ENCODE measurements at regions not wholly inside any gene's neighbourhood (a gene's known extent, or its start where the extent isn't known, plus 50 kb on each side); places are given as distances from the start of the nearest gene placed in this dataset.
"Not testable (repeated sequence)": the region's sequence is repeated elsewhere in the genome, so short reads cannot be mapped to it uniquely, and the experiment has no call there.

DNA sequence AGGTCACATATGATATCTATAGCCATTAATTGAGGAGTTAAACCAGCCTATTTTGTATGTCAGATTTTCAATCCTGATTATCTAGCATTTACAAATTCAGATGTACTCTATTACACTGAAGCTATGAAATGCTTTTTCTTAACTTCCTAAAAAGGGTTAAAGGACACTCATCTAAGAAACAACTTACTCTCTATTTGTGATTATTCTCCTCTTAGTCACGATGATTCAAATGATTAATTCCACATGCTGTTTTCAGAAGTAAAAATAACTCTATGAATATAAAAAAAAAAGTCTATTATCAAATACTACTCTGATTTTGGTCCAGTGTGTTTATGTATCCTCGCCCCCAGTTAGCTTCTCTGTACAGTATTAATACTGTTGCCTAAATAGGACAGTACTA is 1199.9 kb downstream of the GATA3 start:
- peak; percentile 33 for DNase-seq (ENCODE audit: low read depth, low spot score)

DNA sequence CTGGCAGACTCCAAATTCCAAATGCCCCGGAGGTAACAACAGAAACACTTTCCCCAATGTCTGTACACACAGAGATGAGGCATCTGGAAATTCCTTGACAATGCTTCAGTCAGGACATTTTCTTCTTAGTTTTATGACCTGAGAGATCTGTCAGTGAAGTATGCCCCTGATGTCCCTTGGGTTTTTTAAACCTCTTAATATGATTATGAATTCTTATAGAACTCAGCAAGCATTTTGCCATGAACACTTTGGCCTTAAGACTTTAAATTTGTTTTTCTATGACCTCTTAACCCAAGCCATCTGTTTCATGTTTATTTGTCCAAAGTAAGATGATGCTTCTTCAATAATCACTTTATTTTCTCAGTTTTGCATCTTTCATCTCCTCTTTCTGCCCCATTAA is 1206.2 kb downstream of the GATA3 start:
- DNase-seq (ENCODE audit: low read depth, low spot score): peak; percentile 24

DNA sequence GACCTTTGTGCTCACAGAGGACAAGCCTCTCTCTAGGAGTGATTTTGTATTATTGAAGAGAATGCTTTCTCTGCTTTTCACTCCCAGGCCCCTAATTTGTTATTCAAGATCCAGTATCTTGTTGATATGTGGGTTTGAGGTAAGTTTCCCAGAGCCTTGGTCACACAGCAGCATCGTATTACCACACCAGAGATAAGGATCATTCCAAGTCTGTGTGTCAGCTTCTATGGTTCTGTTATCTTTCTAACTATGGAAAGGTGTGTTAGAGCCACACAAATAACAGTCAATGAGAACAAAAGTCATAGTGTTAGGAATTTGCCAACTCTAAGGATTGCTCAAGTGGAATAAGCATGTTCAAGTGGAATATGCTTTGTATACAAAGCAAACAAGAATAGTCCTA is 1208.3 kb downstream of the GATA3 start:
- DNase-seq (ENCODE audit: low read depth, low spot score): no peak

DNA sequence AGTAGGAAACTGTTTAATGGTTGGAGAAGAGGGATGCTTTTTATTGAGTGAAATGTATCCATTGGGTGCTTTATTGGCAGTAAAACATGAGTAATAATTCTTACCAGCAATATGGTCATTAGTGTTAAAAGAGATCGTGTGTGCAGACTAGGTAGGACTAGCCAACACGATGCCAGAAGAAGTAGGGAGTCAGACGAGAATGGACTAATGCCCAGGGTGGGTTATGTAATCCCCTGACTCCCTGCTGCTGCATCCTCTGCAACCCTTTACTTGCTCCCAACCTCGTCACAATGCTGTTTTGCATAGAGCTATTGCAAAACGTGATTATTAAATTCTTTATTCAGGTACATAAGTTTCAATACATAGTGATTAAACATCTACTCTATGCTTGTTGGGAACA is 1213.7 kb downstream of the GATA3 start:
- no peak for DNase-seq (ENCODE audit: low read depth, low spot score)

DNA sequence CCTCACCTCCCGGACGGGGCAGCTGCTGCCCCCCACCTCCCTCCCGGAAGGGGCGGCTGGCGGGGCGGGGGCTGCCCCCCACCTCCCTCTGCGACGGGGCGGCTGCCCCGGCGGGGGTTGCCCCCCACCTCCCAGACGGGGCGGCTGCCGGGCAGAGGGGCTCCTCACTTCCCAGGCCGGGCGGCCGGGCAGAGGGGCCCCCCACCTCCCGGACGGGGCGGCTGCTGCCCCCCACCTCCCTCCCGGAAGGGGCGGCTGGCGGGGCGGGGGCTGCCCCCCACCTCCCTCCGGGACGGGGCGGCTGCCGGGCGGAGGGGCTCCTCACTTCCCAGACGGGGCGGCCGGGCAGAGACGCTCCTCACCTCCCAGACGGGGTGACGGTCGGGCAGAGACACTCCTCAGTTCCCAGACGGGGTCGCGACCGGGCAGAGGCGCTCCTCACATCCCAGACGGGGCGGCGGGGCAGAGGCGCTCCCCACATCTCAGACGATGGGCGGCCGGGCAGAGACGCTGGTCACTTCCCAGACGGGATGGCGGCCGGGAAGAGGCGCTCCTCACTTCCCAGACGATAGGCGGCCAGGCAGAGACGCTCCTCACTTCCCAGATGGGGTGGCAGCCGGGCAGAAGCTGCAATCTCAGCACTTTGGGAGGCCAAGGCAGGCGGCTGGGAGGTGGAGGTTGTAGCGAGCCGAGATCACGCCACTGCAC is 1218.8 kb downstream of the GATA3 start:
- DNase-seq (ENCODE audit: low read depth, low spot score): not testable (repeated sequence)

DNA sequence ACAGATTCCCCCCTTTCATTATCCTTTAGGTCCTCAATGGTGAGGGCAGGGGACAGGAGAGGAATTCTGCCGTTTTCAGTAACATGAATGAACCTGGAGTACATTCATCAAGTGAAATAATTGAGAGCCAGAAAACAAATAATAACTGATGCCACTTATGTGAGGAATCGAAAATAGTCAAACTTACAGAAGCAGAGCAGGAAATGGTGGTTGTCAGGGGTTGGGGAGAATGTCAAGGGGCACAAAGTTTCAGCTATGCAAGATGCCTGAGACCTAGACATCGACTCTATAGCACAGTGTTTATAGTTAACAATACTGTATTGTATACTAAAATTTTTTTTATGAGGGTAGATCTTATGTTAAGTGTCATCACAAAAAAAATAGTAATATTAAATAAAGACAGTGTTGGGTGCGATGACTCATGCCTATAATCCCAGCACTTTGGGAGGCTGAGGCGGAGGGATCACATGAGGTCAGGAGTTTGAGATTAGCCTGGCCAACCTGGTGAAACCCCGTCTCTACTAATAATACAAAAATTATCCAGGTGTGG is 1219.8 kb downstream of the GATA3 start:
- no peak for DNase-seq (ENCODE audit: low read depth, low spot score)

DNA sequence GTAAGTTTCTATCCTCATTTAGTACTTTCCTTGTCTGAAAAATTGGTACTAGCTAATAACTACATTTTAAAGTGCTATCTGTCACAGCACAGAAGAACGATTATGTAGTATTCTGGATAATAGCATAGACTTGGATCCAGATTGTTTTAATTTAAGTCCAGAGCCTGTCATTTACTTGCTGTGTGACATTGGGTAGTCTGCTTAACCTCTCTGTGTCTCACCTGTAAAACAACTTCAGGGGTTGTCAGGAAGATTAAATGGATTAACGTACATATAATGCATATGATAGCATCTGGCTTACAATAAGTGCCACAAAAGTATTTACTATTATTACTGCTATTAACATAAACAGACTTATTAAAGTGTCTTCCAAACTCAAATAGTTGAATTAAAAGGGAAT is 1221.4 kb downstream of the GATA3 start:
- no peak for DNase-seq (ENCODE audit: low read depth, low spot score)

DNA sequence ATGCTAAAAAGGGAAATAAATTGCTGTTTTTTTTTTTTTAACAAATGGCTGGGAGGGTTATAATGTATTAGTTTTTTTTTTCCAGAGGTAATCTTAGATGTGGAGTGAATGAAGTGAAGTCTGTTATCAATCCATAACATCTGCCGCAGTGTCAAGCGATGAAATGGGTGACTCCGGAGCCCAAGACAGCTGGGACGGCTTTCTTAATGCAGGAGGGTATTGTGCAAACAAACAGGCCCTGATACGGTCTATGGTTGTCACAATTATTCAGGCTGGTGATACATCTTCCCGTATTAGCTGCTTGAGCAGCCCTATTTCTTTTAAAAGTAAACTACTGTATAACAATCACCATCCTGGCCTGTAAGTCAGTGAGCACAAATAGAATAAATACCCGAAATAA is 1231.2 kb downstream of the GATA3 start:
- no peak for DNase-seq (ENCODE audit: low read depth, low spot score)

DNA sequence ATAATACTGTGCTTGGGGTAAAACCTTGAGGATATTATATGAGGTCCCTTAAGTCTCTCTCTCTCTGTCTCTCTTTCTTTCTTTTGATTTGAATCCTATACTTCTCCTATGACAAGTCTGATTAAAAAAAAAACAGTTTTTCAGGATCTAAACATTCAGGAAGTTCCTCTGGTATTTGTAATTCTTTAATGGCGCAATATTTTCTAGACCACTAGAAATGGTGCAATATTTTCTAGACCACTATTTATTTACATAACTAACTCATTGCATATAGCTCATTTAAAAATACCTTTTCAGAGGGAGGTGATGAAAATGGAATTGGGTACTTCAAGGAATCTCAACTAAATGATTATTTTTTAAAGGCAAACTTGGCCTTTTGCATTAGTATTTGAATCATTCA is 1235.3 kb downstream of the GATA3 start:
- DNase-seq (ENCODE audit: low read depth, low spot score): no peak

DNA sequence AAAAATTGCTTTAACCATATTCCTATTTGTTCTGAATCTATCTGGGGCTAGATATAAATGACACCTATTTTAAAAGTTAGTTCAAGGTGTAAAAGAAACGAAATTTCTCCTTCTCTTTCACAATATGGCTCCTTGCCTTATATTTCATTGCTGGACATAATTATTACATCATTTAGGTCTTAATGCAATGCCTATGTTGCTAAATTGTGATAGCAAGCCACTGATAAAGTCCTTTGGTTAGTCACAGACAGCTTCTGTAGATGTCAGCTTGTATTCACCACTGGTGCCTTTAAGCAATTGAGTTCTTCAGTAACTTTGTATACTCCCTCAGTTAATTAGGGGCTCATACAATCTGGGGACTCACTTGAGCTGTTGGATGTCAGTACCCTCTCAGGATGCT is 1236.6 kb downstream of the GATA3 start:
- DNase-seq (ENCODE audit: low read depth, low spot score): no peak

DNA sequence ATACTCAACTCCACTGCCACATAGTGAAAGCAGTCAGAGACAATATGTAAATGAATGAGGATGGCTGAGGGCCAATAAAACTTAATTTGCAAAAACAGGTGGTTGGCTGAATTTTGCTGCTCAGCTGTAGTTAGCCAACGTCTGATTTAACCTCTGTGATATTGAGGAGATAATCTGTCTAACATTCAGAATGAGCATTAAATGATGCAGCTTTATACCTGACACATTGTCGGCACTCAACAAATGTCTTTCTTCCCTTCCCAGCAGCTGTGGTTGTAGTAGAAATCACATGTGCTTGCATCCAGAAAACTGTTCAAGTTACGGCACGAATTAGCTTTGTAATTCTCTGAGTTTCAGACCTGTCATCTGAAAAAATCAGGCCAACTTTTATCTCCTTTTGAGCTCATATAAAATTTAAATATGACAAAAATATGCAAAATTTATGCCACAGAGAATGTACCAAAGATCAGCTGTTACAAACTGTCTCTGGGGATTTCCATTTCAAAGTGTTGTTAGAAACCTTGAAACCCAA is 1239.7 kb downstream of the GATA3 start:
- no peak for DNase-seq (ENCODE audit: low read depth, low spot score)

DNA sequence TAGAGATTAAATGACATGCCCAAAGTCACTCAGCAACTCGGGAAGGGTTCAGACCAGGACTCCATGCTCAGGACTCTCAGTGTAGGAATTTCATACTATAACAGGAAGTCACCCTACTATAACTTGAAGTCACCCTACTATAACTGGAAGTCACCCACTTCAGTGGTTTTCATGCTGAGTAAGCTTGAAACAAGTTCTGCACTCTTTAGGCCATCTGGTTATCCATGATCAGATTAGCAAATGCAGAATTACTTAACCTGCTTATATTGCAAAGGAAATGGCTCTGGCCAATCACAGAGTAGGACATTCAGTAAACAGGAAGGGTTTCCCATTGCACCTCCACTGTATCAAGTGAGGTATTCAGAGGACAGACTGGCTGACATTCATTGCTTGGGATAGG is 1240.4 kb downstream of the GATA3 start:
- no peak for DNase-seq (ENCODE audit: low read depth, low spot score)

DNA sequence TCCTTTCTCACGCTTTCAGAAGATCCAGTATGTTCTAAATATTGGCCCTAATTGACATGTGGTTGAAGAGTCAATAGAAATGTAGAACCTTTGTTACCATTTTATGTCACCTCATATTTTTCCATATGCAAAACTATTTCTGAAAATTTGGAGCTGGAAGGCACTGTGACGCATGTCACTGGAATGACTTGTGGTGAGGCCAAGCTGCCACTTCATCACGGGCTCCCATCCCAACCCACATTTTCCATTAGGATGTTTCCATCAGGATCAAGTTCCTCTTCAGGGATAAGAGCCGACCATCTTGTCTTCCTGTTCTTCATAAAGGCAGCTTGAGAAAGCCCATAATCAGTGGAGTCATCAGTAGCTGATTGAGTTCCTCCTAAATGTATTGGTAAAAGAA is 1241.7 kb downstream of the GATA3 start:
- no peak for DNase-seq (ENCODE audit: low read depth, low spot score)

DNA sequence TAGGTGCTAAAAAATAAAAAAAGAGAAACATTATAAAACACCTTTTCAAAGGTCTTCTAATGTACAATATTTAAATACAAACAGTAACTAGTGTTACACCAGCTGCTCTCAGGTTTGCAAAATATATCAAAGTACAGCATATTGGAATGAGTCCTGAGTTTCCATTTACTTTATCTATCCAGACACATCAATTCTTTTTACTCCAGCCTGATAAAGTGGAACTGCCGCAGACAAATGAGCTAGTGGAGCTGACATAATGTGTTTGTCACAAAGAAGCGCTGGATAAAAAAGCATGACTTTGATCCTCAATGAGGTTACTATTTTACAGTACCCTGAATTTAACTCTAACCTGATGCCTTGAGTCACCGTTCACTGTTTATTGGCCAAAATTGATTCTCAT is 1243.1 kb downstream of the GATA3 start:
- no peak for DNase-seq (ENCODE audit: low read depth, low spot score)

DNA sequence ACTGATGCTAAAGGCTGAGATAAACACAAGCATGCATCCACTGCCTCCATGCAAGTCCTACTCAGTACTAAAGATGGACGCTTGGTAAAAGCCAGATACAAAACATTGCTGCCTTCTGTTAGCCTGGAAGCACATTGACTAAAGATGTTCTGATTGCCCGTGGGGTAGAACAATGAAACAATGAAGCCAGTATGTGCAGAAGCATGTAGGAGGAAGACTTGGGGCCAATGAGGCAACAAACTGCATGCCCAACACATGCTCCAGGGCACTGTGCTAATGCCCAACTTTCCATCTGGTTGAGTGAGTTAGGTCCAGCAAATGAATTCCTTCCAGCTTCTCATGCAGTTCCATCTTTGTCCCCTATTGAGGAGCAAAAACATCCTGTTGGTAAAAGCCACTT is 1245.5 kb downstream of the GATA3 start:
- no peak for DNase-seq (ENCODE audit: low read depth, low spot score)

DNA sequence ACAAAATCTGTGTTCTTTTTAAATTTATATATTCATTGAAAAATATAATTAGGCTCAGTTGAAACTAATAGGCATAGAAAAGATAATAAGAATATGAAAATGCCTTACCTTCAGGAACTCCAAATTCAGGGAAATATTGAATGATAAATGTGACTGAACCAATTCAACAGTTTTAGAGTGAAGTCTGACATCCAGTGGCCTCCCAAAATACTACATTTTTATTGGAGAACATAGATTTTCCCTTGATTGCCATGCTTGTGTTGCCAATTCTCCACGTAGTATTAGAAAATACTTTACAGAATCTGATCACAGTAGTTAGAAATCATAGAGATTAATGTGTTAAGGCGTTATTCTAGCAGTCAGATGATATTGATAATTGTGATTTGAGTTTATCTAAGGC is 1246.7 kb downstream of the GATA3 start:
- no peak for DNase-seq (ENCODE audit: low read depth, low spot score)

DNA sequence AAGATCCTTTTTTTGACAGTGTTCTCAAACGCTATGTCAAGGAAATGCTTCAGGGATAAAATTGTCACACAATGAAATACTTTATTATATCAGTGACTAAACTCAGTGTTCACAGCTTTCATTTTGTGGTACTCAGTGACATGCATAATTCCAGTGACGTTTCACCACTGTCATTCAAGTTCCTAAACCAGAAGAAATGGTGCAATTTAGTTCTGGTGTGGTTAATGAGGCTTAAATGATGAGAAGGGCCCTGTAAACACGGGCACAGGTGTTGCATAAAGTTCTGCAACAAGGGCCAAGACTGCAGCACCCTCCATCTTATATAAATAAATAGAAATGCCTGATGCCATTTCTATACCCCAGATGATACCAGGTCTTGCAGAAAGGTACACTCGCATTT is 1247.1 kb downstream of the GATA3 start:
- DNase-seq (ENCODE audit: low read depth, low spot score): no peak

DNA sequence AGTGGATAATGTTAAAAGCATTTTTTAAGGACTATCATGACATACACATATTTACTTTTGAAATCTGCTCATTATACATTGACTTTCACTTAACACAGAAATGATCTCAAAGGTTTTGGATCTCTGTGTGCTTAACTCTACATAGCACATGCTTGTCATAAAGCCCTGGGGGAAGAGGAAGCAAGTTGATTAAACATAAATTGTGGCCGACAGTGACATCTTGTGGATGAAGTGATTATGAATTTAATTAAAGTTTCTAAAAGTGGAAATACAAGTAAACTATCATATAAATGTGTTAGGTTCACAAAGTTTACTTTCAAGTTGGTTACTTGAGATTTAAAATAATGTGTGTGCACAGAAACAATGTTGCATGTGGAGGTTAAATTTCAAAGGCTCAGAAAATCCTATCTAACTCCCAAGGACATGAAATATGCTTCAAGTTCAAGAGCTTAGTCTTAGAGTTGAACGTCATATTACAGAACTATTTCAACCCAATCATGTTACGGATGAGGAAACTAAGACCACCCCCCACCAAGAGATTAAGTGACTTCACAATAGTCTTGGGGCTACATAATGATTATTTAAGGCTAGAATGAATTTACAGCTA is 1247.8 kb downstream of the GATA3 start:
- peak; percentile 22 for DNase-seq (ENCODE audit: low read depth, low spot score)

DNA sequence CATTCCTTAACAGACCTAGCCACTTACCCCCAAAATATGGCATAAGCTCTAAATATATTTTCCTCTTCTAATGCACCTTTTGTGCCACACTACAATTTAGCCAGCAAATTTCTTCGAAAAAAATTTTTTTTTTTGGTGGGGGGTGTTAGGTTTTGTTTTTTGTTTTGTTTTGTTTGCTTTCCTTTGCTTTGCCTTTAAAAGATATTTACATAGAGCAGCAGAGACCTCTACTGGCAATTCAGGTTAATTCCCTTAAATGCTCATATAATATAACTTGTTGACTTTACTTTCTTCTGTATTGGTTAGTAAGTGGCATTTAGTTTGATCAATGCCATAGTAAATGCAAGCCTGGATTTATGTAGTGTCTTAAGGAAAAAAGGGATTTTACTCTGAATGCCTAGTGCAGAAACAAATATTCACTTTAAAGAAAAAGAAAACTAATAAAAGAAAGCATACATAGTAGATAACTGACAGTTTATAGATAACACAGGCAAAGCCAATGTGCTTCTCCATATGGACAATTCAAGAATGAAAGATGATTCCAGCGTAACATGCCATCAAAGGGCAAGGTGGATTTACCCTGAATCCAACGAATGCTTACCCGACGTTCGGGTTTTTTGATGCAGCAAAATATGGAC is 1250.6 kb downstream of the GATA3 start:
- DNase-seq (ENCODE audit: low read depth, low spot score): no peak

DNA sequence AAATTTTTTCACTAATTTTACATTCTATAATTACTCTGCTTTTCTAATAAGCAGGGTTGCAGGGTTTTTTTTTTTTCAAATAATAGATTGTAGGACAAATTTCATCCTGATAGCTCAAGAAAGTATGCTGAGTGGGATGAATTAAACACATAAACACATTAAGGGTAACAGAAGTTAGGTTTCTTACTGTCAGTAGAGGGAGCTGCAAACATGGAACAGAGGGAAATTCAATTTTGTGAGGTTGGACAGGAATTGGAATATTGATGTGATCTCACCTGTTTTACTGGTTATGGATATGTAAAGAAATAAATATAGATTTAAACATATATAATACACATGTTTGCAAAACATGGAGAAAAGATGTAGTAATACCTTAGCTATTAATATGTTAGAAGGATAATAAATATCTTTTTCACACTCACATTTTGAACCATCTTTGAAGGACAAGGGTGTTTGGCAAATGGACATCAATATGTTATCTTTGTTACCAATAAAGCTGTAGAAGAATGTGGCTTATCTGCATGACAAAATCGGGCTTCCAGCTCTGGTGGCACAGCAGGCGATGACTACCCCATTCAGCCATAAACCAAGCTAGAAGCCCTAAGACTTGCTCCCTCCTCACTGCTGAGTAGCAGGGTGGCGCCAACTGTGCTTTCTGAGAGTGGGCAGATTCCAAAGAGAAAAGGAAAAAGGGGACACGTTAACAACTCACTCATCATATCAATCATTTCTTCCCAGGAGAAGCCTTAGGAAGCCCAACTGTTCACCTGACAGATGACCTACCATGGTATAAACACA is 1257.4 kb downstream of the GATA3 start:
- DNase-seq (ENCODE audit: low read depth, low spot score): no peak

DNA sequence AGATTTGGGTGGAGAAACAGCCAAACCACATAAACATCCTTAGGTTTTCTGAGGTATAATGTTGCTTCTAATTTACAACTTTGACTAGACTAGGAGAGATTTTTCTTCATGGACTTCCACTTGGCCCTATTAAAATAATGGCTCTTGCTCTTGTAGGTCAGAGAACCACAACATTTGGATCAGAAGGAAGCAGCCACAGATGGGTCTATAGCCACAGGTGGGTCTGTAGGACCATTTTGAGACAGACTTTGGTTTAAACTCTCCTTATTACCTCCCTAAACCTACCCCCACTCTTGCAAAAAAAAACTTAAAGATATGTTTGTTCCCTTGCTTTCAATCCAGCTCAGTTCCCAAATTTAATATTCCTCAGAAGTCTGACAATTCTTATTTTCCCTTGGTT is 1260.8 kb downstream of the GATA3 start:
- DNase-seq (ENCODE audit: low read depth, low spot score): no peak

DNA sequence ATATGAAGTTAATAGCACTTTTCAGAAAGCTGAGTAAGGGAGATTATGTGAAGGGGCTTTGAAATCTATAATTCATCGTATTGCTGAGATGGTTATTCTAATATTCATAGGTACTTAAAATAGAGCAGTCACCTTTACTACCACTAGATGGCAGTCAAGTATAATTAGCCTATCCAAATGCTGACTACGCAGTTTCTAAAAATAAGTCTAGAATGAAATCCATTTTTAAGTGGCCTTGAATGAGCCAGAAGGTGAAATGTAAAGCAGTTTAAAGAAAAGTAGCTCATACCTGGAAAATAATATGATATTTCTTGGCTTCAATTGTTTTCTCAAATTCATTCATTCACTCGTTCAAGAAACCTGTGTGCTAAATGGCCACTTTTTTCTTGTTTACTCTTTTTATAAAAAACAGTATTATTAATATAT is 1277.1 kb downstream of the GATA3 start:
- no peak for DNase-seq (ENCODE audit: low read depth, low spot score)
